ENCODE measurements at regions not wholly inside any gene's neighbourhood (a gene's known extent, or its start where the extent isn't known, plus 50 kb on each side); places are given as distances from the start of the nearest gene placed in this dataset.

DNA sequence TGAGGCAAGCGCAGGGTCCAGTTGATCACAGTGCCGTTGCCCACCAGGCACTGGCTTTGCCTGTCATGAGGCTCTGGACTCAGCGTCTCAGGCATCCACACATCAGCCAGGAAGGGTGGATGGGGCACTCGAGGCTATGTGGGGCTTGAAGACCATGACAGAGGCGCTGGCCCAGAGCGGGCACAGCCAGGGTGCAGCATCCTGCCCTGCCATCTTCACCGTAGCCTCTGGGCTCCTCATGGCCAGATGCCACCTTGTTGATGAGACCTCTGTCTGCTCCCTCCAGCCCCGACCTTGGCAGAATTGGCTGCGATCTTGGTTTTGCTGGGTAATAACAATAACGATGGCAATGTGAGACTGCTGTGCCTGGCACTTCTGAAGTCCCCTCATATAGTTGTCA is 404.2 kb upstream of the IRX2 start:
- TF ChIP-seq CTCF (conservative IDR thresholded peaks at IDR 0.05 in 1 of 2, IDR thresholded peaks at IDR 0.05 in 1 of 2; ENCODE audit: low read depth in 1 of 2, low read length in 2 of 2) (no peak), EZH2 (IDR thresholded peaks at IDR 0.05; ENCODE audit: low read length, missing control alignments) (no peak)
